Keratinocyte (primary cell): ENCODE measurements at regions not wholly inside any gene's neighbourhood (a gene's known extent, or its start where the extent isn't known, plus 50 kb on each side); places are given as distances from the start of the nearest gene placed in this dataset.

Experiments
- DNase-seq: peaks from one replicate; pipeline ENCODE4 v3.0.0-alpha.2; 2011; ENCODE audit warnings: low read depth, missing footprints, low spot score
- FAIRE-seq: peaks from 2 replicates; lab custom pipeline; 2011; peaks lifted over from hg19 to GRCh38; lab: Jason Lieb, UNC
- H2AFZ ChIP-seq: 2 replicates; pipeline ENCODE4 v1.6.0; 2012; ENCODE audit warnings: low read length, control low read depth, inconsistent platforms; ENCODE audit not compliant: control insufficient read depth
- H3K27ac ChIP-seq: 2 replicates; pipeline ENCODE4 v1.5.1; 2011; ENCODE audit warnings: low read length; ENCODE audit not compliant: control insufficient read depth, insufficient read depth
- H3K27me3 ChIP-seq: 3 replicates; pipeline ENCODE4 v1.6.0; 2011; ENCODE audit warnings: low read length; ENCODE audit not compliant: control insufficient read depth, insufficient read depth; ENCODE audit errors: extremely low read depth
- H3K36me3 ChIP-seq, 2 experiments: 2 replicates in 1 of 2; 3 replicates in 1 of 2; pipeline ENCODE4 v1.5.1; 2011; ENCODE audit warnings: low read length in 2 of 2, mild to moderate bottlenecking in 1 of 2; ENCODE audit not compliant: control insufficient read depth in 2 of 2, insufficient read depth in 2 of 2; ENCODE audit errors: extremely low read depth in 1 of 2
- H3K4me1 ChIP-seq: 3 replicates; pipeline ENCODE4 v1.5.1; 2011; ENCODE audit warnings: low read length; ENCODE audit not compliant: control insufficient read depth, insufficient read depth; ENCODE audit errors: extremely low read depth
- H3K4me2 ChIP-seq: 3 replicates; pipeline ENCODE4 v1.6.0; 2011; ENCODE audit warnings: low read depth, low read length; ENCODE audit not compliant: control insufficient read depth, insufficient read depth; ENCODE audit errors: extremely low read depth
- H3K4me3 ChIP-seq, 3 experiments: fragments of 200-600 bp in 1 of 3; sonication (generic) in 1 of 3; 2 replicates in 2 of 3; 3 replicates in 1 of 3; pipeline ENCODE4 v1.5.1; 2011 to 2016; ENCODE audit warnings: low read length in 3 of 3, mild to moderate bottlenecking in 3 of 3, control low read depth in 2 of 3, inconsistent platforms in 1 of 3, low read depth in 1 of 3, mixed read lengths in 1 of 3, mixed run types in 1 of 3, moderate library complexity in 1 of 3; ENCODE audit not compliant: control insufficient read depth in 2 of 3, insufficient read depth in 2 of 3; ENCODE audit errors: extremely low read depth in 1 of 3
- H3K79me2 ChIP-seq: 2 replicates; pipeline ENCODE4 v1.6.0; 2012; ENCODE audit warnings: low read length; ENCODE audit not compliant: control insufficient read depth, insufficient read depth
- H3K9ac ChIP-seq: 3 replicates; pipeline ENCODE4 v1.6.0; 2011; ENCODE audit warnings: low read length; ENCODE audit not compliant: control insufficient read depth, insufficient read depth; ENCODE audit errors: extremely low read depth
- H3K9me1 ChIP-seq: 3 replicates; pipeline ENCODE4 v1.6.0; 2011; ENCODE audit warnings: low read length; ENCODE audit not compliant: control insufficient read depth, insufficient read depth; ENCODE audit errors: extremely low read depth
- H3K9me3 ChIP-seq: 2 replicates; pipeline ENCODE4 v1.5.1; 2012; ENCODE audit warnings: low read depth, low read length; ENCODE audit not compliant: control insufficient read depth
- H4K20me1 ChIP-seq: 3 replicates; pipeline ENCODE4 v1.6.0; 2011; ENCODE audit warnings: low read length; ENCODE audit not compliant: control insufficient read depth, insufficient read depth; ENCODE audit errors: extremely low read depth
- EZH2 ChIP-seq: IDR thresholded peaks from one replicate; pipeline ENCODE4 v1.6.1; 2012; ENCODE audit warnings: inconsistent platforms, mild to moderate bottlenecking, low read length, moderate library complexity
- dilution Hi-C: fragments of 300-500 bp; cut with MboI; formaldehyde crosslinking; loops from one replicate; pipeline ENCODE4 v1.7.0; 2020; ENCODE audit warnings: low sequenced_read_pairs; ENCODE audit not compliant: extremely low pct_ligation_motif_present
- TF ChIP-seq, protein P1 (sequence below), 3 experiments: IDR thresholded peaks in 1 of 3; conservative IDR thresholded peaks in 1 of 3; optimal IDR thresholded peaks in 1 of 3; 2 replicates in 2 of 3; 3 replicates in 1 of 3; pipeline versions ENCODE3 to v1.5.1; 2011; ENCODE audit warnings: low read length in 3 of 3, mild to moderate bottlenecking in 3 of 3, moderate library complexity in 2 of 3, control low read depth in 1 of 3, inconsistent platforms in 1 of 3; ENCODE audit not compliant: insufficient read depth in 2 of 3; ENCODE audit errors: extremely low read depth in 1 of 3

DNA sequence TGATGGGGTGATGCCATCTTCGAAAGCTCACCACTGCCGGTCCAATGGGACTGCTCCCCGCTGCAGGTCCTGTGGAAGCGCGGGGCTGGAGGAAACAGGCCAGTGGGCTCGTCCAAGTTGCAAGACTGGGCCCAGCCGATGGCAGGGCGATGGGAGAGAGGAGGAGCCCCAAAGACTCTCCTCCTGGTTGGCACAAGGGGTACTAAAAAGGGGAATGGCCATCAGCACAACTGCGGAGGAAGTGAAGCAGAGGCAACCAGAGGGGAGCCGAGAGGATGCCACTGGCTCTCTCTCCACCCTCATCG, 357.1 kb downstream of the SHANK2 start:
- H4K20me1 ChIP-seq, result no peaks in the 10 kb centered on the region
- no peak overlapping the region for H3K4me2 ChIP-seq

DNA sequence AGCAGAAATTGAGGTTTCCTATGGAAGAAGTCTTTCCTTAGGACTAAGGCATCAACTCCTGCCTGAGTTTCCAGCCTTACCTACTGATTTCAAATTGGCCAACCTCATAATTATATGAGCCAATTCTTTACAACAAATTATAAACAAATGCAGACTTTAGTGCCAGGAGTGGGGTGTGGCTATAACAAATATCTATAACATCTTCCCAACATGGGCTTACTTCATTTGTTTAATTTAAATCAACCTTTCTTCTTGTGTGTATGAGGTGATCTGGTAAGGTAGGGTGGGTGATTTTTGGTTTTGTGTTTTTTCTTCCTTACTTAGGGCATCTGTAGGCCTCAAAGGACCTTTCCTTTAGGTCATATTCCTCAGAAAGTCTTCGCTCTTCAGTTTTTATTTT, 354.9 kb downstream of the SHANK2 start:
- H4K20me1 ChIP-seq, result no peaks in the 10 kb centered on the region
- DNase-seq, result no peak
- no peak overlapping the region for H2AFZ ChIP-seq
- no peak for FAIRE-seq
- peaks cover 7% of the 10 kb centered on the region for H3K9me3 ChIP-seq
- dilution Hi-C loops, result no loop called here
- H3K9me1 ChIP-seq, result no peaks in the 10 kb centered on the region
- no peak for TF ChIP-seq EZH2
- TF ChIP-seq, protein P1, sequence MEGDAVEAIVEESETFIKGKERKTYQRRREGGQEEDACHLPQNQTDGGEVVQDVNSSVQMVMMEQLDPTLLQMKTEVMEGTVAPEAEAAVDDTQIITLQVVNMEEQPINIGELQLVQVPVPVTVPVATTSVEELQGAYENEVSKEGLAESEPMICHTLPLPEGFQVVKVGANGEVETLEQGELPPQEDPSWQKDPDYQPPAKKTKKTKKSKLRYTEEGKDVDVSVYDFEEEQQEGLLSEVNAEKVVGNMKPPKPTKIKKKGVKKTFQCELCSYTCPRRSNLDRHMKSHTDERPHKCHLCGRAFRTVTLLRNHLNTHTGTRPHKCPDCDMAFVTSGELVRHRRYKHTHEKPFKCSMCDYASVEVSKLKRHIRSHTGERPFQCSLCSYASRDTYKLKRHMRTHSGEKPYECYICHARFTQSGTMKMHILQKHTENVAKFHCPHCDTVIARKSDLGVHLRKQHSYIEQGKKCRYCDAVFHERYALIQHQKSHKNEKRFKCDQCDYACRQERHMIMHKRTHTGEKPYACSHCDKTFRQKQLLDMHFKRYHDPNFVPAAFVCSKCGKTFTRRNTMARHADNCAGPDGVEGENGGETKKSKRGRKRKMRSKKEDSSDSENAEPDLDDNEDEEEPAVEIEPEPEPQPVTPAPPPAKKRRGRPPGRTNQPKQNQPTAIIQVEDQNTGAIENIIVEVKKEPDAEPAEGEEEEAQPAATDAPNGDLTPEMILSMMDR (optimal IDR thresholded peaks at IDR 0.05 in 1 of 3, IDR thresholded peaks at IDR 0.05 in 1 of 3, conservative IDR thresholded peaks at IDR 0.05 in 1 of 3; ENCODE audit: extremely low read depth in 1 of 3, insufficient read depth in 2 of 3, low read length in 3 of 3), result no peak
- H3K27me3 ChIP-seq, result no peaks in the 10 kb centered on the region
- H3K4me2 ChIP-seq, result no peak overlapping the region
- H3K4me3 ChIP-seq, result no peak overlapping the region
- no peak overlapping the region for H3K9ac ChIP-seq
- no peaks in the 10 kb centered on the region for H3K79me2 ChIP-seq
- no peaks in the 10 kb centered on the region for H3K4me1 ChIP-seq
- no peak overlapping the region for H3K27ac ChIP-seq
- H3K36me3 ChIP-seq, result no peaks in the 10 kb centered on the region

More for the DNA sequence above, 357.1 kb downstream of the SHANK2 start:
- H3K4me3 ChIP-seq, result no peak overlapping the region
- DNase-seq, result no peak
- H3K36me3 ChIP-seq, result no peaks in the 10 kb centered on the region
- no peak for FAIRE-seq
- no peak overlapping the region for H3K9ac ChIP-seq
- H3K79me2 ChIP-seq, result no peaks in the 10 kb centered on the region
- no peaks in the 10 kb centered on the region for H3K9me1 ChIP-seq
- dilution Hi-C loops, result no loop called here
- no peaks in the 10 kb centered on the region for H3K27me3 ChIP-seq
- no peaks in the 10 kb centered on the region for H3K4me1 ChIP-seq
- TF ChIP-seq, protein P1 (optimal IDR thresholded peaks at IDR 0.05 in 1 of 3, IDR thresholded peaks at IDR 0.05 in 1 of 3, conservative IDR thresholded peaks at IDR 0.05 in 1 of 3; ENCODE audit: extremely low read depth in 1 of 3, insufficient read depth in 2 of 3, low read length in 3 of 3), result no peak
- no peak for TF ChIP-seq EZH2
- H2AFZ ChIP-seq, result no peak overlapping the region
- H3K27ac ChIP-seq, result no peak overlapping the region
- H3K9me3 ChIP-seq, result peaks cover 4% of the 10 kb centered on the region
